HCT116 (cell line): ENCODE measurements at regions not wholly inside any gene's neighbourhood (a gene's known extent, or its start where the extent isn't known, plus 50 kb on each side); places are given as distances from the start of the nearest gene placed in this dataset.

Source experiments
- ATAC-seq: fragments of 200-7000 bp; cut with Tn5 transposase; 2 replicates; pipeline ENCODE4 v1.9.1; 2020; ENCODE audit warnings: mild to moderate bottlenecking, moderate library complexity
- BruUV-seq: library from RNA; stranded (reverse); fragments of 400-500 nt; replicated peaks from 2 replicates; lab custom pipeline; 2021; lab: Mats Ljungman, UMichigan
- CTCF ChIA-PET: fragments of 300-600 bp; sonication (Branson Sonifier 250); formaldehyde crosslinking; loops from one replicate; lab custom pipeline; 2021; ENCODE audit warnings: antibody characterized with exemption; lab: Charles Lee
- POLR2A ChIA-PET: fragments of 300-600, 350-600 bp; sonication (Branson Sonifier 250); formaldehyde crosslinking; loops from one replicate; lab custom pipeline; 2021; ENCODE audit warnings: antibody characterized with exemption; lab: Charles Lee
- RAD21 ChIA-PET, 2 experiments: fragments of 300-600 bp; sonication (Branson Sonifier 250); formaldehyde crosslinking; loops; one replicate each; lab custom pipeline; 2023; ENCODE audit warnings: low total read pairs in 2 of 2; ENCODE audit not compliant: uncharacterized antibody in 2 of 2, unreplicated experiment in 2 of 2, low non-redundant PET in 1 of 2; lab: Charles Lee
- DNase-seq: peaks from one replicate; pipeline ENCODE4 v3.0.0-alpha.2; 2010; ENCODE audit warnings: low read depth, low spot score
- H2AFZ ChIP-seq: fragments of 200-600 bp; shearing (Covaris generic), sonication (generic); 2 replicates; pipeline ENCODE4 v1.6.1; 2017; ENCODE audit warnings: low read depth, mixed run types, mixed read lengths, antibody characterized with exemption, low read length; ENCODE audit not compliant: poor library complexity, severe bottlenecking
- H3K27ac ChIP-seq: 2 replicates; pipeline ENCODE4 v1.5.1; 2012; ENCODE audit warnings: low read depth, low read length
- H3K27me3 ChIP-seq: fragments of 200-600 bp; sonication (generic); 2 replicates; pipeline ENCODE4 v1.6.1; 2016; ENCODE audit warnings: mixed run types, low read length, mixed read lengths; ENCODE audit not compliant: insufficient read depth
- H3K36me3 ChIP-seq, 2 experiments: fragments of 200-500 bp in 1 of 2; fragments of 200-600 bp in 1 of 2; sonication (Bioruptor generic) in 1 of 2; sonication (generic) in 1 of 2; 2 replicates each; pipeline versions ENCODE4 v1.5.1 to v1.6.1; 2014 to 2016; ENCODE audit warnings: low read length in 2 of 2, inconsistent platforms in 1 of 2, mixed read lengths in 1 of 2, mixed run types in 1 of 2; ENCODE audit not compliant: insufficient read depth in 2 of 2, control insufficient read depth in 1 of 2
- H3K4me1 ChIP-seq, 2 experiments: fragments of 200-600 bp in 1 of 2; sonication (generic) in 1 of 2; 2 replicates each; pipeline versions ENCODE4 v1.5.1 to v1.6.1; 2012 to 2017; ENCODE audit warnings: low read length in 2 of 2, inconsistent platforms in 1 of 2, mild to moderate bottlenecking in 1 of 2, mixed read lengths in 1 of 2, mixed run types in 1 of 2, moderate library complexity in 1 of 2; ENCODE audit not compliant: insufficient read depth in 2 of 2, control insufficient read depth in 1 of 2
- H3K4me2 ChIP-seq: fragments of 200-600 bp; sonication (generic); 2 replicates; pipeline ENCODE4 v1.6.1; 2017; ENCODE audit warnings: mixed run types, low read length, mixed read lengths
- H3K4me3 ChIP-seq, 2 experiments: fragments of 200-600 bp in 1 of 2; sonication (generic) in 1 of 2; replicated peaks in 1 of 2; 2 replicates each; pipeline ENCODE4 v1.5.1; 2011 to 2016; ENCODE audit warnings: low read length in 2 of 2, control low read depth in 1 of 2, low read depth in 1 of 2, mild to moderate bottlenecking in 1 of 2, mixed read lengths in 1 of 2, mixed run types in 1 of 2
- H3K79me2 ChIP-seq: fragments of 200-600 bp; sonication (generic); 2 replicates; pipeline ENCODE4 v1.6.1; 2017; ENCODE audit warnings: mild to moderate bottlenecking, mixed run types, low read length, moderate library complexity, mixed read lengths; ENCODE audit not compliant: insufficient read depth
- H3K9ac ChIP-seq: fragments of 200-600 bp; sonication (generic); 2 replicates; pipeline ENCODE4 v1.6.1; 2016; ENCODE audit warnings: low read length, mixed read lengths
- H3K9me2 ChIP-seq: fragments of 200-600 bp; sonication (generic), shearing (Covaris generic); 2 replicates; pipeline ENCODE4 v1.6.1; 2017; ENCODE audit warnings: mixed run types, mild to moderate bottlenecking, moderate library complexity; ENCODE audit not compliant: insufficient read depth
- H3K9me3 ChIP-seq, 2 experiments: fragments of 200-500 bp in 1 of 2; fragments of 200-600 bp in 1 of 2; sonication (Bioruptor generic) in 1 of 2; sonication (generic) in 1 of 2; 2 replicates each; pipeline ENCODE4 v1.6.1; 2014 to 2017; ENCODE audit warnings: low read length in 2 of 2, mixed read lengths in 2 of 2, inconsistent platforms in 1 of 2, low read depth in 1 of 2, mild to moderate bottlenecking in 1 of 2, mixed run types in 1 of 2, moderate library complexity in 1 of 2; ENCODE audit not compliant: control insufficient read depth in 1 of 2, insufficient read depth in 1 of 2
- H4K20me1 ChIP-seq: fragments of 200-600 bp; sonication (generic), shearing (Covaris generic); 2 replicates; pipeline ENCODE4 v1.6.1; 2017; ENCODE audit warnings: mixed run types, mild to moderate bottlenecking, moderate library complexity; ENCODE audit not compliant: insufficient read depth
- ATF3 ChIP-seq: IDR thresholded peaks from 2 replicates; pipeline ENCODE4 v1.6.1; 2012
- CBX3 ChIP-seq: IDR thresholded peaks from 2 replicates; pipeline ENCODE4 v1.6.1; 2012; ENCODE audit warnings: low read depth
- CEBPB ChIP-seq: IDR thresholded peaks from 2 replicates; pipeline ENCODE4 v1.6.1; 2012; ENCODE audit warnings: low read depth
- CTCF ChIP-seq, 3 experiments: fragments of 200-600 bp in 1 of 3; sonication (generic) in 1 of 3; IDR thresholded peaks in 2 of 3; conservative IDR thresholded peaks in 1 of 3; 2 replicates each; pipeline ENCODE4 v1.5.1; 2012 to 2017; ENCODE audit warnings: low read depth in 2 of 3, low read length in 2 of 3, antibody characterized with exemption in 1 of 3, borderline replicate concordance in 1 of 3, control low read depth in 1 of 3, mild to moderate bottlenecking in 1 of 3, mixed read lengths in 1 of 3, mixed run types in 1 of 3, moderate library complexity in 1 of 3; ENCODE audit not compliant: insufficient read depth in 1 of 3
- EGR1 ChIP-seq: IDR thresholded peaks from 2 replicates; pipeline ENCODE4 v1.6.1; 2012; ENCODE audit warnings: low read depth
- EZH2 ChIP-seq: fragments of 200-600 bp; sonication (generic); IDR thresholded peaks from 2 replicates; pipeline ENCODE4 v1.6.1; 2017; ENCODE audit warnings: antibody characterized with exemption, mixed run types
- FOSL1 ChIP-seq: IDR thresholded peaks from 2 replicates; pipeline ENCODE4 v1.6.1; 2012; ENCODE audit warnings: low read depth
- JUND ChIP-seq: IDR thresholded peaks from 2 replicates; pipeline ENCODE4 v1.6.1; 2012
- MAX ChIP-seq: IDR thresholded peaks from 2 replicates; pipeline ENCODE4 v1.6.1; 2012
- POLR2A ChIP-seq: IDR thresholded peaks from 2 replicates; pipeline ENCODE4 v1.7.0; 2011; ENCODE audit warnings: borderline replicate concordance; ENCODE audit not compliant: insufficient read depth, insufficient read length; ENCODE audit errors: extremely low read depth
- RAD21 ChIP-seq: IDR thresholded peaks from 2 replicates; pipeline ENCODE4 v1.6.1; 2012; ENCODE audit warnings: low read depth, mild to moderate bottlenecking
- REST ChIP-seq: IDR thresholded peaks from 2 replicates; pipeline ENCODE4 v1.6.1; 2012; ENCODE audit warnings: low read depth
- YY1 ChIP-seq: IDR thresholded peaks from 2 replicates; pipeline ENCODE4 v1.6.1; 2011; ENCODE audit warnings: low read length, low read depth, moderate library complexity, mild to moderate bottlenecking; ENCODE audit not compliant: insufficient replicate concordance; ENCODE audit errors: extremely low read depth
- ZBTB33 ChIP-seq: IDR thresholded peaks from 2 replicates; pipeline ENCODE4 v1.6.1; 2011; ENCODE audit warnings: mild to moderate bottlenecking, low read length, moderate library complexity; ENCODE audit not compliant: insufficient replicate concordance; ENCODE audit errors: extremely low read depth
- ZFX ChIP-seq: fragments of 450-650 bp; IDR thresholded peaks from 2 replicates; pipeline ENCODE4 v1.6.1; 2017
- ZNF274 ChIP-seq: fragments of 200-500 bp; sonication (Bioruptor generic); IDR thresholded peaks from 2 replicates; pipeline ENCODE4 v1.6.1; 2014; ENCODE audit warnings: mild to moderate bottlenecking, low read depth, low read length, inconsistent platforms
- intact Hi-C: fragments of 100-400 bp; cut with micrococcal nuclease; formaldehyde crosslinking; loops from 2 replicates; pipeline ENCODE4 v1.10.0; 2022

- no TSS peak for BruUV-seq
- intact Hi-C loops, result no loop called here
- H3K27me3 ChIP-seq, result no peaks in the 10 kb centered on the region
- H3K9ac ChIP-seq, result no peak overlapping the region
- no peaks in the 10 kb centered on the region for H3K4me1 ChIP-seq
- RAD21 ChIA-PET, result no interaction called here
- H3K4me3 ChIP-seq, result no peak overlapping the region
- no peak for ATAC-seq
- DNase-seq, result no peak
- H3K36me3 ChIP-seq, result no peaks in the 10 kb centered on the region
- CTCF ChIA-PET, result no interaction called here
- H3K9me3 ChIP-seq, result no peaks in the 10 kb centered on the region
- no peaks in the 10 kb centered on the region for H4K20me1 ChIP-seq
- no peak overlapping the region for H2AFZ ChIP-seq
- H3K4me2 ChIP-seq, result no peak overlapping the region
- TF ChIP-seq ATF3 (no peak), CEBPB (no peak), JUND (no peak), CTCF (IDR thresholded peaks at IDR 0.05 in 2 of 3, conservative IDR thresholded peaks at IDR 0.05 in 1 of 3; ENCODE audit: borderline replicate concordance in 1 of 3, insufficient read depth in 1 of 3, low read depth in 2 of 3, low read length in 2 of 3) (no peak), REST (no peak), FOSL1 (no peak), POLR2A (no peak), ZBTB33 (no peak), EGR1 (no peak), CBX3 (no peak), MAX (no peak), YY1 (no peak), ZFX (no peak), RAD21 (no peak), ZNF274 (no peak), EZH2 (no peak)
- H3K27ac ChIP-seq, result no peak overlapping the region
- H3K9me2 ChIP-seq, result no peaks in the 10 kb centered on the region
- H3K79me2 ChIP-seq, result no peaks in the 10 kb centered on the region
- POLR2A ChIA-PET, result no interaction called here
These were observed 252.6 kb upstream of the MAD2L1 start for GRCh38 chr4:120319046-120319767.
